IMR-90 (cell line): ENCODE measurements at regions not wholly inside any gene's neighbourhood (a gene's known extent, or its start where the extent isn't known, plus 50 kb on each side); places are given as distances from the start of the nearest gene placed in this dataset.

Source experiments
- ATAC-seq: fragments of 200-7000 bp; cut with Tn5 transposase; 2 replicates; pipeline ENCODE4 v1.9.1; 2020; ENCODE audit warnings: low read depth, mild to moderate bottlenecking, moderate library complexity
- BruUV-seq: library from RNA; stranded (reverse); fragments of 400-500 nt; replicated peaks from 2 replicates; lab custom pipeline; 2021; lab: Mats Ljungman, UMichigan
- CTCF ChIA-PET: fragments of 300-600 bp; formaldehyde crosslinking; extraction: SDS; loops from one replicate; lab custom pipeline; 2021; ENCODE audit warnings: antibody characterized with exemption; lab: Yijun Ruan, JAX
- POLR2A ChIA-PET: fragments of 300-600 bp; sonication (Branson Sonifier 250); formaldehyde crosslinking; loops from one replicate; lab custom pipeline; 2022; ENCODE audit warnings: antibody characterized with exemption; ENCODE audit not compliant: unreplicated experiment; lab: Charles Lee
- DNase-seq: peaks from one replicate; pipeline ENCODE4 v3.0.0; 2013
- H2AFZ ChIP-seq: replicated peaks from 2 replicates; pipeline ENCODE3; 2013; ENCODE audit warnings: low read length, mild to moderate bottlenecking; ENCODE audit not compliant: poor library complexity
- H2AK5ac ChIP-seq: 2 replicates; pipeline ENCODE4 v1.6.1; 2013; ENCODE audit warnings: low read depth, low read length, inconsistent platforms
- H2AK9ac ChIP-seq: replicated peaks from 2 replicates; pipeline ENCODE3; 2013; ENCODE audit warnings: mild to moderate bottlenecking, low read depth, low read length, moderate library complexity; ENCODE audit not compliant: poor library complexity
- H2BK120ac ChIP-seq: 2 replicates; pipeline ENCODE4 v1.6.1; 2013; ENCODE audit warnings: low read depth, low read length, inconsistent platforms
- H2BK15ac ChIP-seq: 3 replicates; pipeline ENCODE4 v1.6.1; 2013; ENCODE audit warnings: low read depth, low read length, inconsistent platforms
- H2BK20ac ChIP-seq: 2 replicates; pipeline ENCODE4 v1.6.1; 2013; ENCODE audit warnings: low read depth, mild to moderate bottlenecking, inconsistent platforms, low read length, moderate library complexity
- H2BK5ac ChIP-seq: 2 replicates; pipeline ENCODE4 v1.6.1; 2013; ENCODE audit warnings: mild to moderate bottlenecking, low read depth, low read length, inconsistent platforms; ENCODE audit not compliant: poor library complexity, severe bottlenecking
- H3K14ac ChIP-seq: replicated peaks from 2 replicates; pipeline ENCODE4 v1.6.1; 2013; ENCODE audit warnings: low read depth, low read length, inconsistent platforms
- H3K18ac ChIP-seq: 2 replicates; pipeline ENCODE4 v1.6.1; 2013; ENCODE audit warnings: low read depth, low read length, control low read depth
- H3K23ac ChIP-seq: 2 replicates; pipeline ENCODE4 v1.6.1; 2013; ENCODE audit warnings: low read depth, low read length, inconsistent platforms
- H3K27ac ChIP-seq: 2 replicates; pipeline ENCODE4 v1.5.1; 2013; ENCODE audit warnings: mild to moderate bottlenecking, control low read depth, low read length; ENCODE audit not compliant: insufficient read depth
- H3K27me3 ChIP-seq: 2 replicates; pipeline ENCODE4 v1.6.1; 2013; ENCODE audit warnings: low read length; ENCODE audit not compliant: control insufficient read depth, insufficient read depth
- H3K36me3 ChIP-seq: 2 replicates; pipeline ENCODE4 v1.6.1; 2013; ENCODE audit warnings: low read length, mixed read lengths; ENCODE audit not compliant: control insufficient read depth, insufficient read depth
- H3K4ac ChIP-seq: 2 replicates; pipeline ENCODE4 v1.6.1; 2013; ENCODE audit warnings: low read depth, low read length, inconsistent platforms
- H3K4me1 ChIP-seq: 2 replicates; pipeline ENCODE4 v1.6.1; 2013; ENCODE audit warnings: low read length, mixed read lengths; ENCODE audit not compliant: control insufficient read depth, insufficient read depth
- H3K4me2 ChIP-seq: 2 replicates; pipeline ENCODE4 v1.6.1; 2013; ENCODE audit warnings: low read depth, mild to moderate bottlenecking, control low read depth, low read length, moderate library complexity
- H3K4me3 ChIP-seq: 2 replicates; pipeline ENCODE4 v1.5.1; 2013; ENCODE audit warnings: low read depth, mild to moderate bottlenecking, control low read depth, low read length, moderate library complexity; ENCODE audit not compliant: insufficient read depth
- H3K56ac ChIP-seq: 2 replicates; pipeline ENCODE4 v1.6.1; 2013; ENCODE audit warnings: low read length, inconsistent platforms; ENCODE audit not compliant: insufficient read depth; ENCODE audit errors: extremely low read depth
- H3K79me1 ChIP-seq, 2 experiments: 2 replicates each; pipeline ENCODE4 v1.6.1; 2013; ENCODE audit warnings: low read length in 2 of 2, inconsistent platforms in 1 of 2, low read depth in 1 of 2
- H3K9ac ChIP-seq: 2 replicates; pipeline ENCODE4 v1.6.1; 2013; ENCODE audit warnings: low read depth, low read length, control low read depth
- H3K9me1 ChIP-seq: 2 replicates; pipeline ENCODE4 v1.6.1; 2013; ENCODE audit warnings: low read length, inconsistent platforms; ENCODE audit not compliant: insufficient read depth
- H3K9me3 ChIP-seq: 2 replicates; pipeline ENCODE4 v1.6.1; 2013; ENCODE audit warnings: low read length; ENCODE audit not compliant: control insufficient read depth, insufficient read depth
- H4K20me1 ChIP-seq: 2 replicates; pipeline ENCODE4 v1.6.1; 2013; ENCODE audit warnings: low read length, inconsistent platforms; ENCODE audit not compliant: insufficient read depth
- H4K5ac ChIP-seq: 2 replicates; pipeline ENCODE4 v1.6.1; 2013; ENCODE audit warnings: mild to moderate bottlenecking, low read depth, low read length, control low read depth
- H4K8ac ChIP-seq, 2 experiments: 2 replicates each; pipeline ENCODE4 v1.6.1; 2013; ENCODE audit warnings: low read depth in 2 of 2, low read length in 2 of 2, control low read depth in 1 of 2, inconsistent platforms in 1 of 2
- H4K91ac ChIP-seq: 2 replicates; pipeline ENCODE4 v1.6.1; 2013; ENCODE audit warnings: low read depth, low read length, inconsistent platforms; ENCODE audit not compliant: insufficient read depth
- BHLHE40 ChIP-seq: fragments of 150-350 bp; IDR thresholded peaks from 2 replicates; pipeline ENCODE4 v1.6.1; 2016; ENCODE audit warnings: mild to moderate bottlenecking, low read depth, low read length
- CEBPB ChIP-seq: IDR thresholded peaks from 2 replicates; pipeline ENCODE4 v1.6.1; 2012; ENCODE audit warnings: low read depth, low read length, improper control_type of control experiment
- FOS ChIP-seq: fragments of 150-350 bp; IDR thresholded peaks from 2 replicates; pipeline ENCODE4 v1.6.1; 2016; ENCODE audit warnings: low read depth, low read length
- MAFK ChIP-seq: IDR thresholded peaks from 2 replicates; pipeline ENCODE4 v1.6.1; 2012; ENCODE audit warnings: low read depth, low read length, improper control_type of control experiment
- MAZ ChIP-seq: IDR thresholded peaks from 2 replicates; pipeline ENCODE4 v1.6.1; 2012; ENCODE audit warnings: low read depth, mild to moderate bottlenecking, low read length, improper control_type of control experiment, moderate library complexity, borderline replicate concordance
- NFE2L2 ChIP-seq: fragments of 150-350 bp; IDR thresholded peaks from 2 replicates; pipeline ENCODE4 v1.6.1; 2016; ENCODE audit warnings: low read depth, mild to moderate bottlenecking, low read length
- POLR2A ChIP-seq: IDR thresholded peaks from 2 replicates; pipeline ENCODE4 v1.6.1; 2012; ENCODE audit warnings: mild to moderate bottlenecking, low read depth, low read length
- RAD21 ChIP-seq: IDR thresholded peaks from 2 replicates; pipeline ENCODE4 v1.6.1; 2012; ENCODE audit warnings: low read length, improper control_type of control experiment
- RFX5 ChIP-seq: IDR thresholded peaks from 2 replicates; pipeline ENCODE4 v1.8.0; 2012; ENCODE audit warnings: low read depth, mild to moderate bottlenecking, low read length, moderate library complexity
- SMC3 ChIP-seq: fragments of 150-350 bp; IDR thresholded peaks from 2 replicates; pipeline ENCODE4 v1.6.1; 2016; ENCODE audit warnings: low read depth, mild to moderate bottlenecking, antibody characterized with exemption, low read length, moderate library complexity
- WGBS, 2 experiments: methylation state at CpG; one replicate each; pipeline versions ENCODE4 v1.1.5 to v1.1.7; 2013; ENCODE audit warnings: missing lambda C conversion rate in 2 of 2; ENCODE audit not compliant: insufficient read length in 1 of 2; ENCODE audit errors: extremely low coverage in 2 of 2; 5-methylcytosine and 5-hydroxymethylcytosine counted together
- dilution Hi-C: fragments of 300-500 bp; cut with HindIII; formaldehyde crosslinking; loops from one replicate; pipeline ENCODE4 v1.14.3; 2018; ENCODE audit warnings: low sequenced_read_pairs; ENCODE audit not compliant: unreplicated experiment
- in situ Hi-C: fragments of 300-500 bp; cut with MboI; formaldehyde crosslinking; loops from 3 replicates; pipeline ENCODE4 v1.14.3; 2019; ENCODE audit warnings: low sequenced_read_pairs, inconsistent platforms, mixed read lengths
- intact Hi-C: fragments of 100-400 bp; cut with micrococcal nuclease; formaldehyde crosslinking; loops from 2 replicates; pipeline ENCODE4 v1.10.0; 2022
- TF ChIP-seq, protein P1 (sequence below): fragments of 150-350 bp; IDR thresholded peaks from 2 replicates; pipeline ENCODE4 v1.6.1; 2017; ENCODE audit warnings: mild to moderate bottlenecking, antibody characterized with exemption, low read length, low read depth
- TF ChIP-seq, protein P2 (sequence below): fragments of 150-350 bp; IDR thresholded peaks from 2 replicates; pipeline ENCODE4 v1.6.1; 2016; ENCODE audit warnings: low read depth, mild to moderate bottlenecking, low read length, moderate library complexity, borderline replicate concordance

DNA sequence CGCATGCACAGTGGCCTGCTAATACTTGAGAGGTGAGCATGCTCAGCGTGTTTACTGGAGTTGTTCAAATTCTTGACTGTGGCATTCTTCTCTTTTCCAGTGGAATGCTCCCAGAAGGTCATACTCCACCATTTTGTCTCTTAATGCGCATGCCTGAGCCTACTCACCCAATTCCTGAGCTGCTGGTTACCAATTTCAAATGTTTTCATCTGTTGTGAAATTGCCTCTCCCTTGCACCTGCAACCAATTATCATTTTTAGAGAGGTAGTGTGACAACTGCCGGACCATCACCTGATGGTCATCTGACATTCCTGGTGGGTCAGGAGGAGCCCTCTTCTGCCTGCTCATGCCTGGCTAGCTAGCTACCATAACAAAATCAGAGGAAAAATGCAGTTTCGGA is 82.2 kb upstream of the LIFR start:
- dilution Hi-C loops: no loop called here

More for the DNA sequence above, 82.2 kb upstream of the LIFR start:
- no peak overlapping the region for H3K56ac ChIP-seq
- H4K5ac ChIP-seq: no peak overlapping the region
- H2AFZ ChIP-seq: no peak overlapping the region
- H3K4ac ChIP-seq: no peak overlapping the region
- peaks cover 20% of the 10 kb centered on the region for H3K27me3 ChIP-seq
- H3K79me1 ChIP-seq: no peaks in the 10 kb centered on the region
- BruUV-seq: no TSS peak
- CTCF ChIA-PET: no interaction called here
- DNase-seq: no peak
- H2BK5ac ChIP-seq: no peak overlapping the region
- no peaks in the 10 kb centered on the region for H3K36me3 ChIP-seq
- H3K23ac ChIP-seq: no peak overlapping the region
- POLR2A ChIA-PET: no interaction called here
- no peak overlapping the region for H2AK5ac ChIP-seq
- no peak overlapping the region for H2BK120ac ChIP-seq
- H3K9ac ChIP-seq: no peak overlapping the region
- no peaks in the 10 kb centered on the region for H3K9me1 ChIP-seq
- no peak for ATAC-seq
- H3K9me3 ChIP-seq: no peaks in the 10 kb centered on the region
- no peak overlapping the region for H3K18ac ChIP-seq
- in situ Hi-C loops: no loop called here
- H3K14ac ChIP-seq: no peak overlapping the region
- no peak overlapping the region for H4K91ac ChIP-seq
- no peaks in the 10 kb centered on the region; the same call in 1 of the 2 replicates for H3K4me1 ChIP-seq
- H3K4me3 ChIP-seq: no peak overlapping the region
- no peak overlapping the region for H2AK9ac ChIP-seq
- H3K27ac ChIP-seq: no peak overlapping the region
- H4K20me1 ChIP-seq: no peaks in the 10 kb centered on the region
- no peak for TF ChIP-seq FOS
- TF ChIP-seq BHLHE40: no peak
- TF ChIP-seq, protein P1, sequence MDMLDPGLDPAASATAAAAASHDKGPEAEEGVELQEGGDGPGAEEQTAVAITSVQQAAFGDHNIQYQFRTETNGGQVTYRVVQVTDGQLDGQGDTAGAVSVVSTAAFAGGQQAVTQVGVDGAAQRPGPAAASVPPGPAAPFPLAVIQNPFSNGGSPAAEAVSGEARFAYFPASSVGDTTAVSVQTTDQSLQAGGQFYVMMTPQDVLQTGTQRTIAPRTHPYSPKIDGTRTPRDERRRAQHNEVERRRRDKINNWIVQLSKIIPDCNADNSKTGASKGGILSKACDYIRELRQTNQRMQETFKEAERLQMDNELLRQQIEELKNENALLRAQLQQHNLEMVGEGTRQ: no peak
- no peak for TF ChIP-seq POLR2A
- TF ChIP-seq SMC3: no peak
- no peak for TF ChIP-seq CEBPB
- TF ChIP-seq MAFK: no peak
- no peak for TF ChIP-seq MAZ
- TF ChIP-seq, protein P2, sequence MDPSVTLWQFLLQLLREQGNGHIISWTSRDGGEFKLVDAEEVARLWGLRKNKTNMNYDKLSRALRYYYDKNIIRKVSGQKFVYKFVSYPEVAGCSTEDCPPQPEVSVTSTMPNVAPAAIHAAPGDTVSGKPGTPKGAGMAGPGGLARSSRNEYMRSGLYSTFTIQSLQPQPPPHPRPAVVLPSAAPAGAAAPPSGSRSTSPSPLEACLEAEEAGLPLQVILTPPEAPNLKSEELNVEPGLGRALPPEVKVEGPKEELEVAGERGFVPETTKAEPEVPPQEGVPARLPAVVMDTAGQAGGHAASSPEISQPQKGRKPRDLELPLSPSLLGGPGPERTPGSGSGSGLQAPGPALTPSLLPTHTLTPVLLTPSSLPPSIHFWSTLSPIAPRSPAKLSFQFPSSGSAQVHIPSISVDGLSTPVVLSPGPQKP: no peak
- no peak for TF ChIP-seq NFE2L2
- no peak for TF ChIP-seq RFX5
- no peak for TF ChIP-seq RAD21
- no CpG with 5 or more reads among the region's 5 CpGs for WGBS, 2 experiments
- H4K8ac ChIP-seq: no peak overlapping the region
- intact Hi-C loops: no loop called here
- H2BK15ac ChIP-seq: no peak overlapping the region
- no peak overlapping the region for H2BK20ac ChIP-seq
- H3K4me2 ChIP-seq: no peak overlapping the region
